ENCODE measurements at regions not wholly inside any gene's neighbourhood (a gene's known extent, or its start where the extent isn't known, plus 50 kb on each side); places are given as distances from the start of the nearest gene placed in this dataset.

GRCh38 chr2:14923820-14924580 is 291.5 kb downstream of the LRATD1 start:
- DNase-seq, result no peak

GRCh38 chr2:14925471-14925870 is 293.0 kb downstream of the LRATD1 start:
- DNase-seq, result no peak

DNA sequence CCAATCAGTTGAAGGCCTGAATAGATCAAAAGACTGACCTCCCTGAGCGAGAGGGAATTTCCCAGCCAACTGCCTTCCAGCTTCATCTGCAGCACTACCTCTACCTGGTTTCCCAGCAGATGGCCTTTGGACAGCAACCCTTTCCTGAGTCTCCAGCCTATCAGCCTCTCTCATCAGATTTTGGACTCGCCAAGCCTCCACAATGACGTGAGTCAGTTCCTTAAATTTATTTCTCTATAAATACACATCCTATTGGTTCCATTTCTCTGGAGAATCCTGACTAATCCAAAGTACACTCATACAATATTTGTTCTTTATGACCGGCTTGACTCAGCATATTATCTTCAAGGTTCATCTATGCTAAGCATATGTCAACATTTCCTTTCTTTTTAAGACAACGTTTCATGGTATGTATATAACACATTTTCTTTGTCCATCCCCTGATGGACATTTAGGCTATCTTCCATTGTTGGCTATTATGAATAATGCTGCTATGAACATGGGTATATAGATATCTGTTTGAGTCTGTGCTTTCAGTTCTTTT is 294.6 kb downstream of the LRATD1 start:
- no peak for DNase-seq

DNA sequence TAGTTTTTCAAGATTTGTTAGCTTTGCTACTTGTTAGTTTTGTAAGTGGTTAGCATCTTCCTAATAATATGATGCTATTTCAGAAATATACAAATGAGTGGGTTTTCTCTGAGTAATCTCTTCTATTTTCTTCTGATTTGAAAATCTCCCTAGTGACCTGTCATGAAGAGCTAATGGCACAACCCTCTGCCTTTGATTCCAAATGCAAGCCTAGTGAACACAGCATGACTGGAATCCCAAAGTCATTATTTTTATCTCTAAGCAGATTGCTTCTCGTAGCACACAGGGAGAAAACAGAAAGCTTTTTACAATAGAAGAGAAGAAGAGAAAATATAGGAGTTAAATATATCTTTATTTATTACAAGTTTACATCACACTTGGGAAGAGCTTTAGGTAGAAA is 295.5 kb downstream of the LRATD1 start:
- no peak for DNase-seq

DNA sequence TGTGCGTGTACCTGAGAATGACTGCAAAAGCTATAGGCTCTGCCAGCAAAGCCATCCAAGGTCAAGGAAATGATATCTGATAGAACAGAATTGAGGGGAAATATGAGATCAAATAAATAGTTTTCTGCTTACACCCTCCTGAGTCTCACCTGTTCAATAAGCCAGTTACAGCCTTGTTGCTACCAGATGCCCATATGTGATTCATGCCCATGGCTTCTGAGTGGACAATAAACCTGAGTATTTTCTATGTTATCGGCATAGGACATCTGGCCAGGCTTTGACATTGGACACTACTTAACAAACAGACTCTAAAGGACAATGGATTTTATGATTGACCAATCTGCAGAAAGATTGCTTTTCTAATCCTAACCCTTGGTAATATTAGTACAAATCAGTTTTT is 297.9 kb downstream of the LRATD1 start:
- no peak for DNase-seq

DNA sequence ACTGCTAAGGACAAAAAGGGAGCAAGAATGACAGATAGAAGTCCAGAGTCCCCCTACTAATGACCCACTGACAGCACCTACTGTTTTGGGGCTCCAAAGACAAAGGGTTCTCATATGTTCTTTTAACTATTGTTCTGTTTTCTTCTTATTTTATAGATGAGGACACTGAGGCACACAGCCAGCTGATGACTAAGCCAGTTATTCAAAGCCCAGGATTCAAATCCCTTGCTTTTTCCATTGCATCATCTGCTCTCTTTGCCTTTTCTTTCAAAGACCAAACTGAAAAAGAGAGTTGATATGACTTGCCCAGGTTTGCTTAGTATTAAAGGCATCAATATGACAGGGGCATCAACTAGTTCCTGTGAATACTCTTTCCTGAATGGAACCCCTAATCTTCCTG is 299.8 kb downstream of the LRATD1 start:
- DNase-seq, result no peak

DNA sequence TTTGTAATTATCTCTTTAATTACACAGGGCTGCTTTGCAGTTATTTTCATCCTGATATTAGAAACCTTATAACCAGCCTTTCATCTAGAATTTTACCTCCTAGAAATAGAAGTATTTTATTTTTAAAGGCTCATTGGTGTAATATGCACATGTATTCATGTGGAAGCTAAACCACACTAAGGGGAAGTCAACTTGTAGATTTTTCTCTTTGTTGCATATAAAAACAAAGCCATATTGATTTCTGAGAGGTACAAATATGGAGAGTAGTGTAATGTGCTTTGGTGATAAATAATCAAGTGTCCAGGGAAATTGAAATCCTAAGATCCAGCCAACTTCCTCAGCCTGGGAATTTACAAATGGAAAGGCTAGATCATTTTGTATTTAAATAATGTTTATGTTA is 301.2 kb downstream of the LRATD1 start:
- DNase-seq, result no peak

DNA sequence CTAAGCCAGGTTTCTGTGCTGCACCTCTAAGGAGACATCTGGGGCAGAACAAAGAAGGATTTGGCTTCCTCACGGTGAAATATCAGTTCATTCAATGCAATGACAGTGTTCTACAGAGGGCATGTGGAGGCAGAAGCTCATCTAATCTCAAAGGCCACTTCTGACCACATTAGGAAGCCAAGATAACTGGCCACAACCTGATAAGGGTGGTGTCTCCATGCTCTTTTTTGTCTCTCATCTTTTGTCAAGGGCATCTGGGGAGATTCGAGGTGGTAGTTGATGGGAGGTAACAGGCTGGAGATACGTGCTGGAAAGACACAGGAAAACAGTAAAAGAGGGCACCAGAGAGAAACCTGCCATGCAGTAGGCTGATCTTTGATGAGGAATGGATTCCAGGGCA is 303.9 kb downstream of the LRATD1 start:
- no peak for DNase-seq

DNA sequence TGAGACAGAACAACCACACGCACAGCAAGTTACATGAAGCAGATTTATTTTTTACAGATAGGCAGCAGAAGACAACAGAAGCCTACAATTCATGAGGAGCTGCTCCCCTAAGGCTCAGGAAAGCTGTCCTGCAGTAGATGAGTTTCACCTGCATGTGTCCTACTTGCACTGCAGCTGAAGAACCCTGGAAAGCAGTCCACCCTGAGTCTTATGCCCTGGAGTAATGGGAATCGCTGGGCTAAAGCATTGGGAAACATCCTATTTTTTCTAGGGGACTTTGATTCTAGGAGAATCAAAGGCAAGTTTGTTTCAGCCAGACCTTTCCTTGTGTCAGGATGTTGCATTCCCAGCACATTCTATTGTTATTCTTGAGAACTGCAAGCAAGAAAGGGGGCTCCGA is 304.8 kb downstream of the LRATD1 start:
- DNase-seq, result no peak

- DNase-seq, result no peak
Observed at GRCh38 chr2:14941151-14941631, 308.7 kb downstream of the LRATD1 start.

- DNase-seq, result no peak
Observed at GRCh38 chr2:14942987-14943386, 310.5 kb downstream of the LRATD1 start.

DNA sequence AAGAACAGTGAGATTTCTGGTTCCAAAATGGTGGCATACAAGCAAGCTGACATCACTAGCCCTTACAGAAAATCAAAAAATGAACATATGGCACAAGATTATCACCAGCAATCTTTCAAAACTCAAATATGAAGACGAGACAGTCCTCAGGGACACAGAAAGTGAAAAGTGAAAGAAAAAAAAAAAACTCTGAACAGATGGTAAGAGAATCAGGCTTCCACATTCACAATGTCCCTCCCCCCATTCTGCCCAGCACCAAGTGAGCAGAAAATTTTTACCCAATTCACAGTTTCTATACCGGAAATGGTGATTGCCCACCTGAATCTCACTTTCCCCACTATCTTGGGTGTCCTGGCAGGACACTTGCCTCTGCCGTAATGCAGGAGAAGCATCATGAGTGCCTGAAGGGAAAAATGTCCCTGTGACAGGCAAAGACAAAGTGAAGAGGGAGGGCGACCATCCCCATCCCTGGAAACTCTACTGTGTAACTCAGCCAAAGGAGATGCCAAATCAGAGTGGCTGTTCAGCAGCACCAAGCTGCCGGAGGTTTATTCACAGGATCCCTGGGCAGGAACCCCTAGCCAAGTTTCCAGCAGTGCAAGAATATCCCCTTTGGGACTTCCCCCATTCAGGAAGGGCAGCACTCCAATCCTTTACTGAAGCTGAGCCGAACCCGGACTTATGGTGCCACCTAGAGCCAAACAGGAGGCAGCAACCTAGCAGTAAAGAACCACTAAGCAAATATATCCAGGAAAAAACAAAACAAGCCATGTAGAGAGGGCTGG is 312.2 kb downstream of the LRATD1 start:
- DNase-seq, result no peak

GRCh38 chr2:14951569-14952285 is 319.2 kb downstream of the LRATD1 start:
- DNase-seq, result no peak

DNA sequence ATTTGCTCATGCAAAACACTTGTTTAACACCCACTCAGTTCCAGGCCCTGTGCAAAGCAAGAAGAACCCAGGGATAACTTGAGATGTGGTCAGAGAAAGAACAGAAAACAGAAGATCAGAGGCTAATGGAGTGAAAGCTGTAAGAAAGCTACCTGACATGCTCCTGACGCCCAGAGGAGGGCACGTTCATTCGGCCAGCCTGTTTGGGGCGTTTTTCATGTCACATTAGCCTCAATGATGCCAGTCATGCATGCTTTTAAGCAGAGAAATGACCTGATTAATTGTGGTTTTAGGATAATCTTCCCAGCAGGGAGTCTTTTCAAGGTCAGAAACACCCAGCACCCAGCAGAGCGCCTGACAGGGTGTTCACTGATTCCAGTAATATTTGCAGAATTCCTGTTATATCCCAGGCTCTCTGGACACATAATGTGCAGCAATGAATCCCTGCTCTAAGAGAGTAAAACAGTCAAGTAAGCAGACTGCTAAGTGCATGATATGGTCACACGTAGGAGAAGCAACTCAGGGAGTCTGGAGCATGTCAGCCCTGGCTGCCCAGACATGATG is 320.0 kb downstream of the LRATD1 start:
- DNase-seq, result no peak

GRCh38 chr2:14960686-14961324 is 328.3 kb downstream of the LRATD1 start:
- DNase-seq, result no peak

DNA sequence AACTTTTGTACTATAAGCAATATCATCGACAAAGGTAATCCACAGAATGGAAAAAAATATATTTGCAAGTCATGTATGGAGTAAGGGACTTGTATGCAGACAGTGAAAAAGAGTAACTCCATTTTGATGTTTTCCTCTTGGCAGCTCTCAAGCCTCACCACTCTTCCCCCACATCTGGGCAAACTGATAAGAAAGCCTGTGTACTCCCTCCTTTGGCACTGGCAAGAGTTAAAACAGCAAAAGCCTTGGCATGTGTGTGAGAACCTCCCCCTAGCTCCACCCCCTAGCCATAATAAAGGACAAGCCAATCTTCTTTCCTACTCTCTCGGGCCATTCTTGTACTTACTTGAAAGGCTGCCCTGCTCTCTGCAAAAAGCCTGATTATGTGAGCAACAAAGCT is 335.2 kb downstream of the LRATD1 start:
- DNase-seq, result no peak

DNA sequence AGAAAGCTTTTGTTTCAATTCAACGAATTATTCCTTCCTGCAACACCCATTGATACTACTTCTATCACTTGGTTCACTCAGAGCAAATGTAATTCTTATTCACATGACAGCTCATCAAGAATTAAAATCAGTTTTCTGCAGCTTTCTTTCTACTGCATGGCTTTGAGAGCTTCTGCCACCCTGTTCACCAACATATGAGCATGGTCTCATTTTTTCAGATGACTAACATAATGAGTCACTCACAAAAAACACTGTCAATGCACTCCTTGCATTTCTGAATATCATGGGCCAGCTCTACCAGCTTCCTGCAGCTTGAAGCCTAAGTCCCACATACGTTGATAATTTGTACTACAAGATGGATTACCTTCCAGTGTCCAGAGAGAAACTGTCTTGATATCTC is 342.9 kb downstream of the LRATD1 start:
- no peak for DNase-seq

GRCh38 chr2:14977021-14977420 is 344.5 kb downstream of the LRATD1 start:
- DNase-seq, result no peak

- no peak for DNase-seq
Observed at GRCh38 chr2:14978845-14979244, 346.3 kb downstream of the LRATD1 start.

GRCh38 chr2:14982790-14983189 is 350.3 kb downstream of the LRATD1 start:
- no peak for DNase-seq

GRCh38 chr2:14988600-14988999 is 356.1 kb downstream of the LRATD1 start:
- no peak for DNase-seq

DNA sequence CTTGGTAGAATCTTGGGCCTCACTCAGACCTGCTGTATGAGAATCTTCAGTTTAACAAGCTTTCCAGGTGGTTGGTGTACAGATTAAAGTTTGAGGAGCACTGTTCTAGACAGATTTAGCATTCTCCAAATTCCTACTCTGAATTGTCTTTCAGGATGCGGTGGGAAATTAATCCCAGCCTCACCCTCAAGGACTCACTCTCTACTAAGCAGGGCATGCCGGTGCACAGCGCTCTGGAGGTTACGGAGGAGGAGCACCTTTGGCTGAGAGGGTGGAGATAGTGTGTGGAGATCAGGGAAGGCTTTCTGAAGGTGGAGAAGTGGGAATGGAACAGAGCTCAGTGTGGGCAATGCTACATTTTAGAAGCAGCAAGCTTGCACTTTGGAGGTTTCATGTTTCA is 359.2 kb downstream of the LRATD1 start:
- DNase-seq, result no peak

DNA sequence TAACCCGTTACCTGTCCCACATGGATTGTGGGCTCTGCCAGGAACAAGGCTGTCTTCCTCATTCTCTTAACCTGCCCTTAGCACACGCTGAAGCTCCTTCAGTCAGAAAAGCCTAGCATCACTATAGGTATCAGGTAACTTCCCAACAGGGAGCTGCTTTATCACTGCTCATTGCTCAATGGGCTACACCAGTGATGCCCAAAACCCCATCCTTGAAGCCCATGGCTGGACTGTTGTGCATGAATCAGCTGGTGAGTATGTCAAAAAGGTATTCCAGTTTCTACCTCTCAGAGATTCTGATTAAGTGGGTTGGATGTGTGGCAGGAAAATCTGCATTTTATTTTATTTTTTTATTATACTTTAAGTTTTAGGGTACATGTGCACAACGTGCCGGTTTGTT is 362.2 kb downstream of the LRATD1 start:
- DNase-seq, result no peak
